Thyroid gland (tissue), 4 donors: ENCODE measurements at regions not wholly inside any gene's neighbourhood (a gene's known extent, or its start where the extent isn't known, plus 50 kb on each side); places are given as distances from the start of the nearest gene placed in this dataset.

Source experiments
- POLR2A ChIP-seq, 2 donors: fragments of 450-650 bp; IDR thresholded peaks; one replicate each; pipeline ENCODE4 v1.6.1; 2017; ENCODE audit warnings: antibody characterized with exemption in 2 of 2, mild to moderate bottlenecking in 2 of 2, moderate library complexity in 1 of 2
- TF ChIP-seq, protein P1 (sequence below), 6 experiments: fragments of 200-600 bp in 3 of 6; fragments of 450-650 bp in 3 of 6; sonication (generic) in 3 of 6; IDR thresholded peaks; one replicate each; pipeline ENCODE4 v1.5.1; 2016 to 2019; ENCODE audit warnings: antibody characterized with exemption in 6 of 6, mild to moderate bottlenecking in 2 of 6, inconsistent platforms in 1 of 6, moderate library complexity in 1 of 6

- TF ChIP-seq, protein P1, sequence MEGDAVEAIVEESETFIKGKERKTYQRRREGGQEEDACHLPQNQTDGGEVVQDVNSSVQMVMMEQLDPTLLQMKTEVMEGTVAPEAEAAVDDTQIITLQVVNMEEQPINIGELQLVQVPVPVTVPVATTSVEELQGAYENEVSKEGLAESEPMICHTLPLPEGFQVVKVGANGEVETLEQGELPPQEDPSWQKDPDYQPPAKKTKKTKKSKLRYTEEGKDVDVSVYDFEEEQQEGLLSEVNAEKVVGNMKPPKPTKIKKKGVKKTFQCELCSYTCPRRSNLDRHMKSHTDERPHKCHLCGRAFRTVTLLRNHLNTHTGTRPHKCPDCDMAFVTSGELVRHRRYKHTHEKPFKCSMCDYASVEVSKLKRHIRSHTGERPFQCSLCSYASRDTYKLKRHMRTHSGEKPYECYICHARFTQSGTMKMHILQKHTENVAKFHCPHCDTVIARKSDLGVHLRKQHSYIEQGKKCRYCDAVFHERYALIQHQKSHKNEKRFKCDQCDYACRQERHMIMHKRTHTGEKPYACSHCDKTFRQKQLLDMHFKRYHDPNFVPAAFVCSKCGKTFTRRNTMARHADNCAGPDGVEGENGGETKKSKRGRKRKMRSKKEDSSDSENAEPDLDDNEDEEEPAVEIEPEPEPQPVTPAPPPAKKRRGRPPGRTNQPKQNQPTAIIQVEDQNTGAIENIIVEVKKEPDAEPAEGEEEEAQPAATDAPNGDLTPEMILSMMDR (IDR thresholded peaks at IDR 0.05), result no peak
- TF ChIP-seq POLR2A (IDR thresholded peaks at IDR 0.05), result no peak
These were observed 219.1 kb upstream of the RND3 start for GRCh38 chr2:150706561-150706960.
